ENCODE measurements at regions not wholly inside any gene's neighbourhood (a gene's known extent, or its start where the extent isn't known, plus 50 kb on each side); places are given as distances from the start of the nearest gene placed in this dataset.

- no peak overlapping the region for H2BK120ac ChIP-seq (ENCODE audit: low read depth, low read length)
- H2BK15ac ChIP-seq (ENCODE audit: low read depth, poor library complexity, severe bottlenecking), result no peak overlapping the region
- no peaks in the 10 kb centered on the region for H3K27me3 ChIP-seq (ENCODE audit: control insufficient read depth in 1 of 2, insufficient read depth in 1 of 2, low read length in 2 of 2)
- no peak overlapping the region for H3K9ac ChIP-seq (ENCODE audit: low read length)
- H3K4me2 ChIP-seq (ENCODE audit: low read length, poor library complexity, severe bottlenecking), result no peak overlapping the region
- peaks cover 6% of the 10 kb centered on the region for H3K4me1 ChIP-seq (ENCODE audit: control insufficient read depth, insufficient read depth, low read depth, low read length)
- no peak overlapping the region for H2BK12ac ChIP-seq (ENCODE audit: low read length in 2 of 2)
- H3K27ac ChIP-seq (ENCODE audit: low read length, poor library complexity, severe bottlenecking), result no peak overlapping the region
- no peaks in the 10 kb centered on the region for H3K9me3 ChIP-seq (ENCODE audit: control insufficient read depth, low read length)
- WGBS, result 96% methylated on average over 6 of the region's 9 CpGs
- DNase-seq, result no peak
- no peak overlapping the region for H3K4ac ChIP-seq (ENCODE audit: low read depth in 1 of 2, low read length in 2 of 2)
- H4K8ac ChIP-seq (ENCODE audit: low read length), result no peak overlapping the region
- peaks cover 46 to 48% of the 10 kb centered on the region in 2 experiments for H3K36me3 ChIP-seq (ENCODE audit: control insufficient read depth in 1 of 2, insufficient read depth in 2 of 2, low read depth in 1 of 2, low read length in 2 of 2)
- H2AK5ac ChIP-seq (ENCODE audit: low read length, severe bottlenecking), result no peak overlapping the region
- H3K23ac ChIP-seq (ENCODE audit: low read length in 2 of 2), result no peak overlapping the region
- no peak overlapping the region for H3K18ac ChIP-seq (ENCODE audit: low read depth in 1 of 2, low read length in 2 of 2)
- H3K14ac ChIP-seq (ENCODE audit: low read length in 2 of 2), result no peak overlapping the region
- H4K91ac ChIP-seq (ENCODE audit: low read length), result no peak overlapping the region
- H3K79me1 ChIP-seq (replicated peaks; ENCODE audit: low read length, poor library complexity, severe bottlenecking), result peaks cover 3% of the 10 kb centered on the region
- no peak overlapping the region for H2AFZ ChIP-seq (ENCODE audit: low read depth, low read length)
- no peak overlapping the region for H2BK5ac ChIP-seq (ENCODE audit: low read depth, low read length, poor library complexity, severe bottlenecking)
- no peak overlapping the region for H3K4me3 ChIP-seq (ENCODE audit: insufficient read depth in 1 of 2, low read depth in 1 of 2, low read length in 2 of 2)
Observed at GRCh38 chr19:5269926-5270325, 70.7 kb downstream of the PTPRS start.

GRCh38 chr19:5269279-5269678, 71.3 kb downstream of the PTPRS start:
- Histone ChIP-seq H2AK5ac (ENCODE audit: low read length, severe bottlenecking) (no peak overlapping the region), H3K27me3 (ENCODE audit: control insufficient read depth in 1 of 2, insufficient read depth in 1 of 2, low read length in 2 of 2) (no peaks in the 10 kb centered on the region), H3K36me3 (ENCODE audit: control insufficient read depth in 1 of 2, insufficient read depth in 2 of 2, low read depth in 1 of 2, low read length in 2 of 2) (peaks cover 53% of the 10 kb centered on the region in 2 experiments), H4K91ac (ENCODE audit: low read length) (no peak overlapping the region), H2BK15ac (ENCODE audit: low read depth, poor library complexity, severe bottlenecking) (no peak overlapping the region), H3K23ac (ENCODE audit: low read length in 2 of 2) (no peak overlapping the region), H3K18ac (ENCODE audit: low read depth in 1 of 2, low read length in 2 of 2) (no peak overlapping the region), H3K4me3 (ENCODE audit: insufficient read depth in 1 of 2, low read depth in 1 of 2, low read length in 2 of 2) (no peak overlapping the region), H2BK12ac (ENCODE audit: low read length in 2 of 2) (no peak overlapping the region), H3K27ac (ENCODE audit: low read length, poor library complexity, severe bottlenecking) (no peak overlapping the region), H3K9me3 (ENCODE audit: control insufficient read depth, low read length) (no peaks in the 10 kb centered on the region), H3K9ac (ENCODE audit: low read length) (no peak overlapping the region), H3K4me1 (ENCODE audit: control insufficient read depth, insufficient read depth, low read depth, low read length) (peaks cover 1% of the 10 kb centered on the region), H3K4ac (ENCODE audit: low read depth in 1 of 2, low read length in 2 of 2) (no peak overlapping the region), H4K8ac (ENCODE audit: low read length) (no peak overlapping the region), H2BK5ac (ENCODE audit: low read depth, low read length, poor library complexity, severe bottlenecking) (no peak overlapping the region), H2BK120ac (ENCODE audit: low read depth, low read length) (no peak overlapping the region), H2AFZ (ENCODE audit: low read depth, low read length) (no peak overlapping the region), H3K79me1 (replicated peaks; ENCODE audit: low read length, poor library complexity, severe bottlenecking) (no peaks in the 10 kb centered on the region), H3K14ac (ENCODE audit: low read length in 2 of 2) (no peak overlapping the region), H3K4me2 (ENCODE audit: low read length, poor library complexity, severe bottlenecking) (no peak overlapping the region)
- no peak for DNase-seq
- 98% methylated on average over 17 of the region's 17 CpGs for WGBS

DNA sequence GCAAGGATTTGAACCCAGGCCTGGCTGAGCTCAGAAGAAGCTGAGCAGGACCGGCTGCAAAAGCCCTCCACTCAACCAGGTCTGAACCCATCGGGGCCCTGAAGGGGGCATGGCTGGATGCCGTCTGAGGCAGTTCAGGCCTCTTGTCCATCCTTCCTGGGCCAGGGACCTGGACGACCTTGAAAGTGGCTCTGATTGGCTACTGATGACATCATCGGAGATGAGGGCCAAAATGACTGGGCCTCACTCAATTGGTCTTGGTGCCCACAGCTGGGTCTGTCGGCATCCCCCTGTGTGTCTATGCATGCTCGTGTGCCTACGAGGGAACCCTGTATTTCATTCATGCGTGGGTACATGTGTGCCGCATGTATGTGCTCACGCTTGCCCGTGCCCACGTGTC, 71.8 kb downstream of the PTPRS start:
- Histone ChIP-seq H3K9me3 (ENCODE audit: control insufficient read depth, low read length) (no peaks in the 10 kb centered on the region), H3K27me3 (ENCODE audit: control insufficient read depth in 1 of 2, insufficient read depth in 1 of 2, low read length in 2 of 2) (no peaks in the 10 kb centered on the region), H3K4me3 (ENCODE audit: insufficient read depth in 1 of 2, low read depth in 1 of 2, low read length in 2 of 2) (no peak overlapping the region), H2BK15ac (ENCODE audit: low read depth, poor library complexity, severe bottlenecking) (no peak overlapping the region), H2BK5ac (ENCODE audit: low read depth, low read length, poor library complexity, severe bottlenecking) (no peak overlapping the region), H3K27ac (ENCODE audit: low read length, poor library complexity, severe bottlenecking) (no peak overlapping the region), H3K14ac (ENCODE audit: low read length in 2 of 2) (no peak overlapping the region), H4K8ac (ENCODE audit: low read length) (no peak overlapping the region), H3K4me1 (ENCODE audit: control insufficient read depth, insufficient read depth, low read depth, low read length) (peaks cover 1% of the 10 kb centered on the region), H2BK120ac (ENCODE audit: low read depth, low read length) (no peak overlapping the region), H2BK12ac (ENCODE audit: low read length in 2 of 2) (no peak overlapping the region), H3K36me3 (ENCODE audit: control insufficient read depth in 1 of 2, insufficient read depth in 2 of 2, low read depth in 1 of 2, low read length in 2 of 2) (peaks cover 53% of the 10 kb centered on the region in 2 experiments), H4K91ac (ENCODE audit: low read length) (peak overlapping the region; percentile 69), H3K4ac (ENCODE audit: low read depth in 1 of 2, low read length in 2 of 2) (no peak overlapping the region), H3K18ac (ENCODE audit: low read depth in 1 of 2, low read length in 2 of 2) (no peak overlapping the region), H3K4me2 (ENCODE audit: low read length, poor library complexity, severe bottlenecking) (no peak overlapping the region), H2AK5ac (ENCODE audit: low read length, severe bottlenecking) (no peak overlapping the region), H3K9ac (ENCODE audit: low read length) (no peak overlapping the region), H3K23ac (ENCODE audit: low read length in 2 of 2) (no peak overlapping the region), H2AFZ (ENCODE audit: low read depth, low read length) (no peak overlapping the region), H3K79me1 (replicated peaks; ENCODE audit: low read length, poor library complexity, severe bottlenecking) (no peaks in the 10 kb centered on the region)
- no peak for DNase-seq
- 95% methylated on average over 13 of the region's 13 CpGs for WGBS

GRCh38 chr19:5265260-5265659, 75.4 kb downstream of the PTPRS start:
- Histone ChIP-seq H3K4me3 (ENCODE audit: insufficient read depth in 1 of 2, low read depth in 1 of 2, low read length in 2 of 2) (no peak overlapping the region), H3K23ac (ENCODE audit: low read length in 2 of 2) (no peak overlapping the region), H2BK12ac (ENCODE audit: low read length in 2 of 2) (no peak overlapping the region), H2BK15ac (ENCODE audit: low read depth, poor library complexity, severe bottlenecking) (no peak overlapping the region), H3K27me3 (ENCODE audit: control insufficient read depth in 1 of 2, insufficient read depth in 1 of 2, low read length in 2 of 2) (no peaks in the 10 kb centered on the region), H3K9ac (ENCODE audit: low read length) (no peak overlapping the region), H3K14ac (ENCODE audit: low read length in 2 of 2) (peak overlapping the region in 1 of 2 experiments; percentile 53), H4K91ac (ENCODE audit: low read length) (no peak overlapping the region), H3K36me3 (ENCODE audit: control insufficient read depth in 1 of 2, insufficient read depth in 2 of 2, low read depth in 1 of 2, low read length in 2 of 2) (peaks cover 56 to 59% of the 10 kb centered on the region in 2 experiments), H2BK120ac (ENCODE audit: low read depth, low read length) (no peak overlapping the region), H2BK5ac (ENCODE audit: low read depth, low read length, poor library complexity, severe bottlenecking) (no peak overlapping the region), H4K8ac (ENCODE audit: low read length) (no peak overlapping the region), H3K9me3 (ENCODE audit: control insufficient read depth, low read length) (no peaks in the 10 kb centered on the region), H2AFZ (ENCODE audit: low read depth, low read length) (no peak overlapping the region), H3K18ac (ENCODE audit: low read depth in 1 of 2, low read length in 2 of 2) (no peak overlapping the region), H3K4ac (ENCODE audit: low read depth in 1 of 2, low read length in 2 of 2) (no peak overlapping the region), H3K79me1 (replicated peaks; ENCODE audit: low read length, poor library complexity, severe bottlenecking) (no peaks in the 10 kb centered on the region), H2AK5ac (ENCODE audit: low read length, severe bottlenecking) (no peak overlapping the region), H3K4me2 (ENCODE audit: low read length, poor library complexity, severe bottlenecking) (no peak overlapping the region), H3K4me1 (ENCODE audit: control insufficient read depth, insufficient read depth, low read depth, low read length) (peaks cover 1% of the 10 kb centered on the region), H3K27ac (ENCODE audit: low read length, poor library complexity, severe bottlenecking) (no peak overlapping the region)
- DNase-seq, result no peak
- 87% methylated on average over 9 of the region's 9 CpGs for WGBS

Measured in mesenchymal stem cell (in vitro differentiated cells and primary cell).